Activated T-cell treated with anti-CD3 and anti-CD28 coated beads, Interleukin-2, amount 50 U/mL, for 24 hours (primary cell): ENCODE measurements at regions not wholly inside any gene's neighbourhood (a gene's known extent, or its start where the extent isn't known, plus 50 kb on each side); places are given as distances from the start of the nearest gene placed in this dataset.

Experiments
- DNase-seq: peaks from one replicate; pipeline ENCODE4 v3.0.0-alpha.2; 2020
- H3K27ac Mint-ChIP-seq: 2 replicates; pipeline ENCODE4 v1.8.0; 2020; ENCODE audit warnings: mild to moderate bottlenecking, mixed read lengths
- H3K27me3 Mint-ChIP-seq: 2 replicates; pipeline ENCODE4 v1.8.0; 2020; ENCODE audit warnings: mixed read lengths
- H3K36me3 Mint-ChIP-seq: 2 replicates; pipeline ENCODE4 v1.8.0; 2020; ENCODE audit warnings: low read depth, mixed read lengths
- H3K4me1 Mint-ChIP-seq: 2 replicates; pipeline ENCODE4 v1.8.0; 2020; ENCODE audit warnings: low read depth, mixed read lengths
- H3K4me3 Mint-ChIP-seq: 2 replicates; pipeline ENCODE4 v1.8.0; 2020; ENCODE audit warnings: mild to moderate bottlenecking, moderate library complexity, mixed read lengths
- H3K9me3 Mint-ChIP-seq: 2 replicates; pipeline ENCODE4 v1.8.0; 2020; ENCODE audit warnings: mixed read lengths

DNA sequence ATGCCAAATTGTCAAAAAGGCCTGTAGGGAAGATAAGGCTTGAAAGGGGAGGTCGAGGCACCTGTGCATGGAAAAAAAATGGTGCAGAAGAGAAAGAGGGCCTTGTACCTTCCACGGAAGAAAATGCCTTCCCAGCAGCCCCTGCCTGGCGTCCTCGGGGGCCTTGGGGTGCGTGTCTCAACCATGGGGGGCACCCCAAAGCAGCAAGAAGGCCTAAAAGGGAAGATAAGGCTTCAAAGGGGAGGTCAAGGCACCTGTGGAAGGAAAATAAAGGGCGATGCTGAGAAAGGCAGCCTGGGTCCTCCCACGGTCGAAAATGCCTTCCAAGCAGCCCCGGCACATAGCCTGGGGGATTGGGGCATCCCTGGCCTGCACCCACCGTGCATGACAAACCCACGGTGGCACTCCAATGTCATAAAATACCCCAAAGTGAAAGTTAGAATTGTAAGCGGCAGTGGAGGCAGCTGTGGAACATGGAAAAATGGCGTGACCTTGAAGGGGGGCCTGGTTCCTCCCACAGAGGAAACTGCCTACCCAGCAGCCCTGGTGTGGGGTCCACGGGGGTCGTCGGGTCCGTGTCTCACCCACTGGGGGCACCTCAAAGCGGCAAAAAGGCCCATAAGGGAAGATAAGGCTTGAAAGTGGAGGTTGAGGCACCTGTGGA lies 275.0 kb downstream of the ALG10 start:
- Mint-ChIP-seq H3K27ac (no peak overlapping the region), H3K4me3 (no peak overlapping the region), H3K27me3 (no peaks in the 10 kb centered on the region), H3K36me3 (no peaks in the 10 kb centered on the region), H3K9me3 (peaks cover 53% of the 10 kb centered on the region), H3K4me1 (no peaks in the 10 kb centered on the region)
- no peak for DNase-seq

DNA sequence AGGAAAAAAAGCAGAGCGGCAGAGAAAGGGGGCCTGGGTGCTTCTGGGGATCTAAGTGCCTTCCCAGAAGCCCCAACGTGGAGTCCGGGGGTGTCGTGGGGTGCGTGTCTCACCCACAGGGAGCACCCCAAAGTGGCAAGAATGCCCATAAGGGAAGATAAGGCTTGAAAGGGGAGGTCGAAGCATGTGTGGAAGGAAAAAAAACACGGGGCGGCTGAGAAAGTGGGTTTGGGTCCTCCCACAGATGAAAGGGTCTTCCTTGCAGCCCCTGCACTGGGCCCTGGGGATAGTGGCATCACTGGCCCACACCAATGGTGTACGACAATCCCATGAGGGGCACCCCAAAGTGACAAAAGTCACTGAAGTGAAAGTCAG lies 275.5 kb downstream of the ALG10 start:
- DNase-seq = no peak
- H3K27me3 Mint-ChIP-seq = no peaks in the 10 kb centered on the region
- H3K4me3 Mint-ChIP-seq = no peak overlapping the region
- H3K27ac Mint-ChIP-seq = no peak overlapping the region
- peaks cover 56% of the 10 kb centered on the region for H3K9me3 Mint-ChIP-seq
- H3K36me3 Mint-ChIP-seq = no peaks in the 10 kb centered on the region
- H3K4me1 Mint-ChIP-seq = no peaks in the 10 kb centered on the region

DNA sequence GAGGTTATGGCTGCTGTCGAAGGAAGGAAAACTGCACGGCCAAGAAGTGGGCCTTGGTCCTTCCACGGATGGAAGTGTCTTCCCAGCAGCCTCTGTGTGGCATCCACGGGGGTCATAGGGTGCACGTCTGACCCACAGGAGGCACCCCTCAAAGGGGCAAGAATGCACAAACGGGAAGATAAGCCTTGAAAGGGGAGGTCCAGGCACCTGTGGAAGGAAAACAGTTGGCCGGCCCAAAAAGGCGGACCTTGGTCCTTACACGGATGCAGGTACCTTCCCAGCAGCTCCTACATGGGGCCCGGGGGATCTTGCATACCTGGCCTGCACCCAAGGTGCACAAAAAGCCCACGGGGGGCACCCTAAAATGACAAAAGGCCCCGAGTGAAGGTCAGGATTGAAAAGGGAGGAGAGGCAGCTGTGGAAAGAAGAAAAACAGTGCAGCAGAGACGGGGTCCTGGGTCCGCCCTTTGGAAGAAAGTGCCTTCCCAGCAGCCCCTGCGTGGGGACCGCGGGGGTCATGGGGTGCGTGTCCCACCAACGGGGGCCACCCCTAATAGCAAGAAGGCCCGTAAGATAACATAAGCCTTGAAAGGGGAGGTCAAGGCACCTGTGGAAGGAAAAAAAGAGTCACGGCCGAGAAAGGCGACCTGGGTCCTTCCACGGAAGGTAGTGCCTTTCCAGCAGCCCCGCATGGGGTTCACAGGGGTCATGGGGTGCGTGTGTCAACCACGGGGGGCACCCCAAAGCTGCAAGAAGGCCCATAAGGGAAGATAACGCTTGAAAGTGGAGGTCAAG lies 276.1 kb downstream of the ALG10 start:
- Mint-ChIP-seq H3K4me3 (no peak overlapping the region), H3K27ac (no peak overlapping the region), H3K9me3 (peaks cover 56% of the 10 kb centered on the region), H3K27me3 (no peaks in the 10 kb centered on the region), H3K4me1 (no peaks in the 10 kb centered on the region), H3K36me3 (no peaks in the 10 kb centered on the region)
- DNase-seq = no peak

DNA sequence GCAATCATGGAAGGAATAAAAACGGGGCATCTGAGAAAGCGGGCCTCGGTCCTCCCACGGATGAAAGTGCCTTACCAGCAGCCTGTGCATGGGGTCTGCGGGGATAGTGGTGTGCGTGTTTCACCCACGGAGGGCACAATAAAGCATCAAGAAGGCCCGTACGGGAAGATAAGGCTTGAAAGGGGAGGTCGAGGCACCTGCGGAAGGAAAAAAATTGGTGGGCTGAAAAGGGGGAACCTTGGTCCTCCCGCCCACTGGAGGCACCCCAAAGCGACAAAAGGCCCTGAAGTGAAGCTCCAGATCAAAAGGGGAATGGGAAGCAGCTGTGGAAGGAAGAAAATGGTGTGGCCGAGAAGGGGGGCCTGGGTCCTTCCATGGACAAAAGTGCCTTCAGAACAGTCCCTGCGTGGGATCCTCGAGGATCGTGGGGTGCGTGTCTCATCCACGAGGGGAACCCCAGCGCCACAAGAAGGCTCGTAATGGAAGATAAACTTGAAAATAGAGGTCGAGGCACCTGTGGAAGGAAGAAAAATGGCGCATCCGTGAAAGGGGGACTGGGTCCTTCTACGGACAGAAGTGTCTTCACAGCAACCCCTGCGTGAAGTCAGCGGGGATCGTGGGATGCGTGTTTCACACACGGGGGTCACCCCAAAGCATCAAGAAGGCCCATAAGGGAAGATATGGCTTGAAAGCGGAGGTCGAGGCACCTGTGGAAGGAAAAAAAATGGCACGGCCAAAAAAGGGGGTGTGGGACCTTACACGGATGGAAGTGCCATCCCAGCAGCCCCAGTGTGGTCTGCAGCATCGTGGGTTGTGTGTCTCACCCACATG lies 276.9 kb downstream of the ALG10 start:
- no peak for DNase-seq
- H3K27me3 Mint-ChIP-seq = no peaks in the 10 kb centered on the region
- H3K27ac Mint-ChIP-seq = no peak overlapping the region
- no peak overlapping the region for H3K4me3 Mint-ChIP-seq
- H3K4me1 Mint-ChIP-seq = no peaks in the 10 kb centered on the region
- peaks cover 61% of the 10 kb centered on the region for H3K9me3 Mint-ChIP-seq
- no peaks in the 10 kb centered on the region for H3K36me3 Mint-ChIP-seq

DNA sequence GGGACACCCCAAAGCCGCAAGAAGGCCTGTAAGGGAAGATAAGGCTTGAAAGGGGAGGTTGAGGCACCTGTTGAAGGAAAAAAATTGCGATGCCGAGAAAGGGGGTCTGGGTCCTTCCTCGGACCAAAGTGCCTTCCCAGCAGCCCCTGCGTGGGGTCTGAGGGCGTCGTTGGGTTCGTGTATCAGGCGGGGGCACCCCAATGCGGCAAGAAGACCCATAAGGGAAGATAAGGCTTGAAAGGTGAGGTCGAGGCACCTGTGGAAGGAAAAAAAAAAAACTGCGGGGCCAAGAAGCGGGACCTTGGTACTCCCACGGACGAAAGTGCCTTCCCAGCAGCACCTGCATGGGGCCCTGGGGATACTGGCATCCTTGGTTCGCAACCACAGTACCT lies 277.5 kb downstream of the ALG10 start:
- Mint-ChIP-seq H3K27ac (no peak overlapping the region), H3K4me1 (no peaks in the 10 kb centered on the region), H3K4me3 (no peak overlapping the region), H3K9me3 (peaks cover 63% of the 10 kb centered on the region), H3K36me3 (no peaks in the 10 kb centered on the region), H3K27me3 (no peaks in the 10 kb centered on the region)
- no peak for DNase-seq

DNA sequence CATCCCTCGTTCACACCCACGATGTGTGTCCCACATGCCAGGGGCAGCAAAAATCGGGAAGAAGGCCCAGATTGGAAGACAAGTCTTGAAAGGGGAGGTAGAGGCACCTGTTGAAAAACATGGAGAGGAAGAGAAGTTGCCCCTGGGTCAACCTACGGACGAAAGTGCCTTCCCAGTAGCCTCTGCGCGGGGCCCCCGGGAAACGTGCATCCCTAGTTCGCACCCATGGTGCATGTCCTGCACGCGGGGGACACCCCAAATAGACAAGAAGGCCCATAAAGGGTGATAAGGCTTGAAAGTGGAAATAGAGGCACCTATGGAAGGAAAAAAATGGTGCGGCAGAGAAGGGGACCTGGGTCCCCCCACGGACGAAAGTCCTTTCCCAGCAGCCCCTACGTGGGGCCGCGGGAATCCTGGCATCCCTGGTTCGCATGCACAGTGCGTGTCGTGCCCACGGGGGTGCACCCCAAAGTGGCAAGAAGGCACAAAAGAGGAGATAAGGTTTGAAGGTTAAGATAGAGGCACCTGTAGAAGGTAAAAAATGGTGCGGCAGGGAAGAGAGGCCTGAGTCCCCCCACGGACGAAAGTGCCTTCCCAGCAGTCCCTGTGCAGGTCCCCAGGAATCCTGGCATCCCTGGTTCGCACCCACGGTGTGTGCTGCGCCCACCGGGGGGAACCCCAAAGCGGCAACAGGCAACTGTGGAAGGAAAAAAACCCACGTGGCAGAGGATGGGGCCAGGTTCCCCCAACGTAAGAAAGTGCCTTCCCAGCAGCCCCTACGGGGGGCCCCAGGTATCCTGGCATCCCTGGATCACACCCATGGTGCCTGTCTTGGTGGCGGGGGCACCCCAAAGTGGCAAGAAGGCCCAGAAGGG lies 278.3 kb downstream of the ALG10 start:
- H3K27me3 Mint-ChIP-seq = no peaks in the 10 kb centered on the region
- no peak overlapping the region for H3K27ac Mint-ChIP-seq
- no peak overlapping the region for H3K4me3 Mint-ChIP-seq
- H3K4me1 Mint-ChIP-seq = no peaks in the 10 kb centered on the region
- H3K9me3 Mint-ChIP-seq = peaks cover 64% of the 10 kb centered on the region
- no peaks in the 10 kb centered on the region for H3K36me3 Mint-ChIP-seq
- DNase-seq = no peak

DNA sequence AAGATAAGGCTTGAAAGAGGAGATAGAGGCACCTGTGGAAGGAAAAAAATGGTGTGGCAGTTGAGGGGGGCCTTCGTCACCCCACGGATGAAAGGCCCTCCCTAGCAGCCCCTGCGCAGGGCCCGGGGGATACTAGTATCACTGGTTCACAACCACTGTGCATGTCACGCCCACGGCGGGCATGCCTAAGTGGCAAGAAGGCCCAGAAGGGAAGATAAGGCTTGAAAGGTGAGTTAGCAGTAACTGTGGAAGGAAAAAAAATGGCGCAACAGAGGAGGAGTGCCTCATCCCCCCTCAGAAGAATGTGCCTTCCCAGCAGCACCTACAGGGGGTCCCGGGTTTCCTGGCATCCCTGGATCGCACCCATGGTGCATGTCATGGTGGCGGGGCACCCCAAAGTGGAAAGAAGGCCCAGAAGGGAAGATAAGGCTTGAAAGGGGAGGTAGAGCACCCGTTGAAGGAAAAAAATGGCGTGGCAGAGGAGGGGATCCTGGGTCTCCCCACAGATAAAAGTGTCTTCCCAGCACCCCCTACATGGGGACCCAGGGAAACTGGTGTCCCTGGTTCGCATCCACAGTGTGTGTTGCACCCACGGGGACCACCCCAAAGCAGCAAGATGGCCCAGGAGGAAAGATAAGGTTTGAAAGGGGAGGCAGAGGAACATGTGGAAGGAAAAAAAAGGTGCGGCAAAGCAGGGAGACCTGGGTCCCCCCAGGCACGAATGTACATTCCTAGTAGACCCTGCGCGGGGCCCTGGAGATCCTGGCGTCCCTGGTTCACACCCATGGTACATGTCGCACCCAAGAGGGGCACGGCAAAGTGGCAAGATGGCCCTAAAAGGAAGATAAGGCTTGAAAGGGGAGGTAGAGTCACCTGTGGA lies 279.2 kb downstream of the ALG10 start:
- no peak overlapping the region for H3K4me3 Mint-ChIP-seq
- H3K9me3 Mint-ChIP-seq = peaks cover 68% of the 10 kb centered on the region
- no peak overlapping the region for H3K27ac Mint-ChIP-seq
- H3K4me1 Mint-ChIP-seq = no peaks in the 10 kb centered on the region
- DNase-seq = no peak
- no peaks in the 10 kb centered on the region for H3K27me3 Mint-ChIP-seq
- no peaks in the 10 kb centered on the region for H3K36me3 Mint-ChIP-seq

DNA sequence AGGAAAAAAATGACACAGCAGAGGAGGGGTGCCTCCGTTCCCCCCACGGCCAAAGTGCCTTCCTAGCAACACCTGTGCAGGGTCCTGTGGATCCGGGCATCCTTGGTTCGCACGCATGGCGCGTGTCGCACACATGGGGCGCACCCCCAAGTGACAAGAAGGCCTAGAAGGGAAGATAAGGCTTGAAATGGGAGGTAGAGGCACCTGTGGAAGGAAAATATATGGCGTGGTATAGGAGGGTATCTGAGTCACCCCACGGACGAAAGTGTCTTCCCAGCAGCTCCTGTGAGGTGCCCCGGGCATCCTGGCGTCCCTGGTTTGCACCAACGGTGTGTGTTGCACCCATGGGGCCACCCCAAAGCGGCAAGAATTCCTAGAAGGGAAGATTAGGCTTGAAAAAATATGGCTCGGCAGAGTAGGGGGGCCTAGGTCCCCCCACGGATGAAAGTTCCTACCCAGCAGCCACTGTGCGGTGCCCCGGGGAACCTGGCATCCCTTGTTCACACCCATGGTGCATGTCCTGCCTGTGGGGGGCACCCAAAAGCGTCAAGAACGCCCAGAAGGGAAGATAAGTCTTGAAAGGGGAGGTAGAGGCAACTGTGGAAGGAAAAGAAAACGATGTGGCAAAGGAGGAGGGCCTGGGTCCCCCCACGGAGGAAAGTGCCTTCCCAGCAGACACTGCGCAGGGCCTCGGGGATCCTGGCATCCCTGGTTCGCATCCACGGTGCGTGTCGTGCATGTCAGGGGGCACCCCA lies 280.0 kb downstream of the ALG10 start:
- peaks cover 69% of the 10 kb centered on the region for H3K9me3 Mint-ChIP-seq
- no peaks in the 10 kb centered on the region for H3K36me3 Mint-ChIP-seq
- no peak overlapping the region for H3K4me3 Mint-ChIP-seq
- no peak for DNase-seq
- H3K27me3 Mint-ChIP-seq = no peaks in the 10 kb centered on the region
- H3K4me1 Mint-ChIP-seq = no peaks in the 10 kb centered on the region
- no peak overlapping the region for H3K27ac Mint-ChIP-seq

DNA sequence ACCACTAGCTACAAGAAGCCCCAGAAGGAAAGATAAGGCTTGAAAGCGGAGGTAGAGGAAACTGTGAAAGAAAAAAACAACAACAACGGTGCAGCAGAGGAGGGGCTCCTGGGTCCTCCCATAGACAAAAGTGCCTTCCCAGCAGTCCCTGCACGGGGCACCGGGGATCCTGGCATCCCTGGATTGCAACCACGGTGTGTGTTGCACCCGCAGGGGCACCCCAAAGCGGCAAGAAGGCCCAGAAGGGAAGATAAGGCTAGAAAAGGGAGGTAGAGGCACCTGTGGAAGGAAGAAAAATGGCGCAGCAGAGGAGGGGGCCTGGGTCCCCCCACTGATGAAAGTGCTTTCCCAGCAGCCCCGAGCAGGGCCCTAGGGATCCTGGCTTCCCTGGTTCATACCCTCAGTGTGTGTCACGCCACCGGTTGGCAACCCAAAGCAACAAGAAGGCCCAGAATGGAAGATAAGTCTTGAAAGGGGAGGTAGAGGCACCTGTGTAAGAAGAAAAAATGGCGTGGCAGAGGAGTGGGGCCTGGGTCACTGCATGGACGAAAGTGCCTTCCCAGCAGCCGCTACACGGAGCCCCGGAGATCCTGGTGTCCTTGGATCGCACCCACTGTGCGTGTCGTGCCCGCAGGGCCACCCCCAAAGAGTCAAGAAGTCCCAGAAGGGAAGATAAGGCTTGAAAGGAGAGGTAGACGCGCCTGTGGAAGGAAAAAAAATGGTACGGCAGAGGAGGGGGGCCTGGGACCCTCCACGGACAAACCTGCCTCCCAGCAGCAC lies 281.0 kb downstream of the ALG10 start:
- no peaks in the 10 kb centered on the region for H3K36me3 Mint-ChIP-seq
- DNase-seq = no peak
- H3K4me1 Mint-ChIP-seq = no peaks in the 10 kb centered on the region
- peaks cover 74% of the 10 kb centered on the region for H3K9me3 Mint-ChIP-seq
- H3K27ac Mint-ChIP-seq = no peak overlapping the region
- no peak overlapping the region for H3K4me3 Mint-ChIP-seq
- H3K27me3 Mint-ChIP-seq = no peaks in the 10 kb centered on the region

DNA sequence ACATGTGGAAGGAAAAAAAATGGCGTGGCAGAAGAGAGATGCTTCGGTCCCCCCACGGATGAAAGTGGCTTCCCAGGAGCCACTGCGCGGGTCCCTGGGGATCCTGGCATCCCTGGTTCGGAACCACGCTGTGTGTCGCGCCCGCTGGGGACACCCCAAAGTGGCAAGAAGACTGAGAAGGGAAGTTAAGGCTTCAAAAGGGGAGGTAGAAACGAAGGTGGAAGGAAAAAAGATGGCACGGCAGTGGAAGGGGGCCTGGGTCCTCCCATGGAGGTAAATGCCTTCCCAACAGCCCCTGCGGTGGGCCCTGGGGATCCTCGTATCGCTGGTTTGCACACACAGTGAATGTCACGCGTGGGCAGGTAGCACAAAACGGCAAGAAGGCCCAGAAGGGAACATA lies 281.7 kb downstream of the ALG10 start:
- no peak for DNase-seq
- Mint-ChIP-seq H3K36me3 (no peaks in the 10 kb centered on the region), H3K4me3 (no peak overlapping the region), H3K9me3 (peaks cover 67% of the 10 kb centered on the region), H3K4me1 (no peaks in the 10 kb centered on the region), H3K27ac (no peak overlapping the region), H3K27me3 (no peaks in the 10 kb centered on the region)

DNA sequence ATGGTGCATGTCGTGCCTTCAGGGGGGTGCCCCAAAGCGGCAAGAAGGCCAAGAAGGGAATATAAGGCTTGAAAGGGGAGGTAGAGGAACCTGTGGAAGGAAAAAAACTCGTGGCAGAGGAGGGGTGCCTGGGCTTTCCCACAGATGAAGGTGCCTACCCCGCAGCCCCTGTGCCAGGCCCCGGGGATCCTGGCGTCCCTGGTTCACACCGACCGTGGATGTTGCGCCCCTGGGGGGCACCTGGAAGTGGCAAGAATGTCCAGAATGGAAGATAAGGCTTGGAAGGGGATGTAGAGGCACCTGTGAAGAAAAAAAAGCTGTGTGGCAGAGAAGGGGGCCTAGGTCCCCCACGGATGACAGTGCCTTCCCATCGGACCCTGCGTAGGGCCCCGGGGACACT lies 282.2 kb downstream of the ALG10 start:
- Mint-ChIP-seq H3K9me3 (peaks cover 66% of the 10 kb centered on the region), H3K4me3 (no peak overlapping the region), H3K4me1 (no peaks in the 10 kb centered on the region), H3K27ac (no peak overlapping the region), H3K27me3 (no peaks in the 10 kb centered on the region), H3K36me3 (no peaks in the 10 kb centered on the region)
- no peak for DNase-seq

DNA sequence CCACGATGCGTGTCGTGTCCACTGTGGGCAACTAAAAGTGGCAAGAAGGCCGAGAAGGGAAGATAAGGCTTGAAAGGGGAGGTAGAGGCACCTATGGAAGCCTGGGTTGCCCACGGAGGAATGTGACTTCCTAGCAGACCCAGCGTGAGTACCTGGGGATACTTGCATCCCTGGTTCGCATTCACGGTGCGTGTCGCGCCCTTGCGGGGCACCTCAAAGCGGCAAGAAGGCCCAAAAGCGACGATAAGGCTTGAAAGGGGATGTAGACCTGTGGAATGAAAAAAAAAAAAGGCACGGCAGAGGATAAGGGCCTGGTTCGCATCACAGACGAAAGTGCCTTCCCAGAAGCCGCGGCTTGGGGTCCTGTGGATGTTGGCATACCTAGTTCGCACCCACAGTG lies 282.9 kb downstream of the ALG10 start:
- no peak overlapping the region for H3K27ac Mint-ChIP-seq
- no peaks in the 10 kb centered on the region for H3K27me3 Mint-ChIP-seq
- H3K9me3 Mint-ChIP-seq = peaks cover 63% of the 10 kb centered on the region
- no peak overlapping the region for H3K4me3 Mint-ChIP-seq
- H3K4me1 Mint-ChIP-seq = no peaks in the 10 kb centered on the region
- H3K36me3 Mint-ChIP-seq = no peaks in the 10 kb centered on the region
- no peak for DNase-seq
